Uterus (tissue), 3 donors: ENCODE measurements at regions not wholly inside any gene's neighbourhood (a gene's known extent, or its start where the extent isn't known, plus 50 kb on each side); places are given as distances from the start of the nearest gene placed in this dataset.

Source experiments
- DNase-seq, 2 donors: peaks; one replicate each; pipeline ENCODE4 v3.0.0-alpha.2; 2019 to 2020
- H3K27ac ChIP-seq, 2 donors: fragments of 200-600 bp; sonication (generic); 1 replicate in 1 of 2; 2 replicates in 1 of 2; pipeline ENCODE4 v1.5.1; 2016 to 2018
- H3K27me3 ChIP-seq, 2 donors: fragments of 200-600 bp; sonication (generic); one replicate each; pipeline ENCODE4 v1.5.1; 2018 to 2019; ENCODE audit warnings: control low read depth in 1 of 2
- H3K36me3 ChIP-seq, 2 donors: fragments of 200-600 bp; sonication (generic); one replicate each; pipeline ENCODE4 v1.5.1; 2019; ENCODE audit warnings: control low read depth in 1 of 2
- H3K4me1 ChIP-seq, 2 donors: fragments of 200-600 bp; sonication (generic); one replicate each; pipeline ENCODE4 v1.5.1; 2018 to 2019; ENCODE audit warnings: control low read depth in 1 of 2
- H3K4me3 ChIP-seq, 2 donors: fragments of 200-600 bp; sonication (generic); 1 replicate in 1 of 2; 2 replicates in 1 of 2; pipeline ENCODE4 v1.5.1; 2018 to 2019; ENCODE audit warnings: mild to moderate bottlenecking in 1 of 2
- H3K9me3 ChIP-seq, 2 donors: fragments of 200-600 bp; sonication (generic); one replicate each; pipeline ENCODE4 v1.5.1; 2019; ENCODE audit warnings: control low read depth in 1 of 2
- CTCF ChIP-seq, 4 experiments: fragments of 200-600 bp in 2 of 4; fragments of 450-650 bp in 2 of 4; sonication (generic) in 2 of 4; IDR thresholded peaks; one replicate each; pipeline ENCODE4 v1.5.1; 2016 to 2019; ENCODE audit warnings: antibody characterized with exemption in 4 of 4, mild to moderate bottlenecking in 2 of 4, moderate library complexity in 1 of 4
- POLR2A ChIP-seq, 2 donors: fragments of 450-650 bp; IDR thresholded peaks; one replicate each; pipeline ENCODE4 v1.6.1; 2016; ENCODE audit warnings: antibody characterized with exemption in 2 of 2, mild to moderate bottlenecking in 1 of 2, moderate library complexity in 1 of 2
- intact Hi-C: fragments of 100-400 bp; cut with DNase I; formaldehyde crosslinking; loops from one replicate; pipeline ENCODE4 v1.15.1; 2023; ENCODE audit warnings: low total_unique reads
- donor health status: DM: yes; HTN: yes; CAD: no.

GRCh38 chr2:134146620-134147019, 107.3 kb upstream of the MGAT5 start:
- no peaks in the 10 kb centered on the region for H3K36me3 ChIP-seq
- H3K27ac ChIP-seq, result no peak overlapping the region
- H3K27me3 ChIP-seq, result no peaks in the 10 kb centered on the region
- H3K4me3 ChIP-seq, result no peak overlapping the region
- no peaks in the 10 kb centered on the region for H3K9me3 ChIP-seq
- DNase-seq, result no peak
- no peak for TF ChIP-seq POLR2A (IDR thresholded peaks at IDR 0.05)
- no peak for TF ChIP-seq CTCF (IDR thresholded peaks at IDR 0.05)
- intact Hi-C loops, result no loop called here
- no peaks in the 10 kb centered on the region for H3K4me1 ChIP-seq

GRCh38 chr2:134148172-134148571, 105.7 kb upstream of the MGAT5 start:
- Histone ChIP-seq H3K4me3 (no peak overlapping the region), H3K9me3 (no peaks in the 10 kb centered on the region), H3K36me3 (no peaks in the 10 kb centered on the region), H3K27ac (no peak overlapping the region), H3K27me3 (no peaks in the 10 kb centered on the region), H3K4me1 (no peaks in the 10 kb centered on the region)
- DNase-seq, result no peak
- TF ChIP-seq POLR2A (IDR thresholded peaks at IDR 0.05) (no peak), CTCF (IDR thresholded peaks at IDR 0.05) (no peak)
- intact Hi-C loops, result no loop called here

DNA sequence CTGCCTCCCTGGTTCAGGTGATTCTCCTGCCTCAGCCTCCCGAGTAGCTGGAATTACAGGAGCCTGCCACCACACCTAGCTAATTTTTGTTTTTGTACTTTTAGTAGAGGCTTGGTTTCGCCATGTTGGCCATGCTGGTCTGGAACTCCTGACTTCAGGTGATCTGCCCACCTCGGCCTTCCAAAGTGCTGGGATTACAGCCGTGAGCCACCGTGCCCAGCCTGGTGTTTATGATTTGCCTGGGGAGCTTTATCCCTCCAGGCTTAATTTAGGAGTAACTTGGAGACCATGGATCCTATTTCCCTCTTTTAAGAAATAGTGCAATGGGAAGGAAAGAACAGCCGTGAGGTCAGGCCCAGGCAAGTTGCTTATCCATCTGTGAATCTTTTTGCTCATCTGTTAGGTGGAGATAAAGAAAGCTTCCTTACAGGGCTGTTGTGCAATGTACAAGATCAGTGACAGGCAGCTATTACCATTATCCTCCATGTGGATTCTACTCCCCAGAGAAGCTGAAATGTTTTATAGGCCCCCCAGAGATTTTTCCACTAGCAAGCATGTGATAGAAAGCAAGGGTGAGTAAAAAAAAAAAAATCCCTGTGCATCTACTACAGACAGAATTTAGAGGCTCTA, 104.9 kb upstream of the MGAT5 start:
- no peak for TF ChIP-seq POLR2A (IDR thresholded peaks at IDR 0.05)
- TF ChIP-seq CTCF (IDR thresholded peaks at IDR 0.05), result no peak
- intact Hi-C loops, result no loop called here
- Histone ChIP-seq H3K4me1 (no peaks in the 10 kb centered on the region), H3K9me3 (no peaks in the 10 kb centered on the region), H3K27me3 (no peaks in the 10 kb centered on the region), H3K36me3 (no peaks in the 10 kb centered on the region), H3K4me3 (no peak overlapping the region), H3K27ac (no peak overlapping the region)
- DNase-seq, result no peak

DNA sequence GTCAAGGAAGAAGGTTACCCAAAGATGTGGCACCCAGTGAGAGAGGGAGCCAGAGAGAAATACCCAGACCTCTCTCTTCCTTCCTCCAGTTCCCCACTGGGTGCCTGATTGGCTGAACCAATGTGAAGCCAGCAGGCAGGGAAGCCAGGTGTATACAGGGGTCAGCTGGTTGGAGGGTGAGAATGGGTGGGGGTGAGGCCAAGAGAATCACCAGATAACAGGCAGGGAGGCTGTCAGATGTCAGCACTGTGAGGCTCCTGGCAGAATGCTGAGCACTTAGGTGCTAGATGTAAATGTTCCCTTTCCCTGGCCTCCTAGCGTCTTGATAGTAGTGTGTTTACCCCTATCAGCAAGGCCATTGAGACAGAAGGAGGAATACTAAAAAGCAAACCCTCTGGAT, 104.0 kb upstream of the MGAT5 start:
- no peak for TF ChIP-seq POLR2A (IDR thresholded peaks at IDR 0.05)
- no peak for TF ChIP-seq CTCF (IDR thresholded peaks at IDR 0.05)
- no peaks in the 10 kb centered on the region for H3K36me3 ChIP-seq
- H3K27ac ChIP-seq, result no peak overlapping the region
- no peaks in the 10 kb centered on the region for H3K9me3 ChIP-seq
- H3K4me3 ChIP-seq, result no peak overlapping the region
- H3K27me3 ChIP-seq, result no peaks in the 10 kb centered on the region
- DNase-seq, result no peak
- no peaks in the 10 kb centered on the region for H3K4me1 ChIP-seq
- intact Hi-C loops, result no loop called here

DNA sequence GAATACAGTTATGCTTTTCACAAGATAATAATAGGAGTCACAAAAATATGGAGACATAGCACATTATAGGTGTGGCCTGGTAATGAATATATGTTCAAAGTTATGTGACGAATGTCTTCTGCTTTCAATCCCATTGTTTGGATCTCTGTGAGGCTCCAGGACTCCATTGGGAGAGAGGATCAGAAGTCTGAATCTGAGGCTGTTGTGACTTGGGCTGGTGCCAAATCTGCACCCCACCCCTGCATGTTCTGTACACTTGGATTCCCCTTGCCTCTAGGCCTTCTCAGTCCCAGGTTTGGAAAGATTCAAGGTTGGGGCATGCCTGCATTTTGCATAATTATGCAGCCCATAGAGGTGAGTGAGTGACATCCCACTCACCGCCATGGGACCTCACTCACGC, 103.1 kb upstream of the MGAT5 start:
- intact Hi-C loops, result no loop called here
- H3K4me1 ChIP-seq, result no peaks in the 10 kb centered on the region
- no peak for DNase-seq
- H3K4me3 ChIP-seq, result no peak overlapping the region
- no peak for TF ChIP-seq CTCF (IDR thresholded peaks at IDR 0.05)
- no peak for TF ChIP-seq POLR2A (IDR thresholded peaks at IDR 0.05)
- no peaks in the 10 kb centered on the region for H3K27me3 ChIP-seq
- H3K36me3 ChIP-seq, result no peaks in the 10 kb centered on the region
- H3K9me3 ChIP-seq, result no peaks in the 10 kb centered on the region
- H3K27ac ChIP-seq, result no peak overlapping the region
